ENCODE measurements at regions not wholly inside any gene's neighbourhood (a gene's known extent, or its start where the extent isn't known, plus 50 kb on each side); places are given as distances from the start of the nearest gene placed in this dataset.
"Not testable (repeated sequence)": the region's sequence is repeated elsewhere in the genome, so short reads cannot be mapped to it uniquely, and the experiment has no call there.

GRCh38 chr16:9350119-9350799 lies 258.8 kb downstream of the HAPSTR1 start:
- H3K27me3 Mint-ChIP-seq; CTCF ChIA-PET; H3K27ac ChIP-seq (ENCODE audit: low read depth, low read length); DNase-seq; H3K36me3 Mint-ChIP-seq; H3K4me3 Mint-ChIP-seq; H3K36me3 ChIP-seq (ENCODE audit: control insufficient read depth in 2 of 3, insufficient read depth in 3 of 3, low read length in 3 of 3); H3K4me1 ChIP-seq (ENCODE audit: control insufficient read depth in 2 of 2, insufficient read depth in 2 of 2, low read length in 2 of 2); H3K4me1 Mint-ChIP-seq; H3K27ac Mint-ChIP-seq; POLR2A ChIA-PET; ATAC-seq; intact Hi-C loops (cut with micrococcal nuclease); H3K4me3 ChIP-seq (ENCODE audit: low read length); H3K27me3 ChIP-seq (ENCODE audit: control insufficient read depth in 2 of 2, insufficient read depth in 2 of 2, low read length in 2 of 2): not testable (repeated sequence)
- peaks cover 7 to 26% (median 11%) of the 10 kb centered on the region in 11 donors for H3K9me3 Mint-ChIP-seq
- H3K9me3 ChIP-seq (ENCODE audit: control insufficient read depth in 2 of 3, low read length in 3 of 3), result peaks cover 0 to 11% (median 0%) of the 10 kb centered on the region in 3 experiments

DNA sequence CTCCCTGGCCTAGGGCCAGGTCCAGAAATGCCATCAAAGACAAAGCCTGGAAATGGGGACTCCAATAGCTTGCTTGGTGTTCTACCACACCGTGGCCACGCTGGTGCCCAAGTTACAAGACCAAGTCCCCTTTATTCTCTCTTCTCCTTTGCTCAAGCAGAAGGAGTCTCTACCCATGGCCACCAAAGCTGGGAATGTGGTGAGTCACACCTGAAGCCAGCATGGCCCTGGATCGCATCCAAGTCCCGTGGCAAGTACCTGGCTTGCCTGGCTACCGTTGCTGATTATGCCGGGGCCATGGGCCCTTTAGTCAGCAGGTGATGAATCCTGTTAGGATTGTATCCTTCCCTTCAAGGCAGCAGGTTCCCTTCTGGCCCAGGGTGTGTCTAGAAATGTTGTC lies 260.0 kb downstream of the HAPSTR1 start:
- Histone ChIP-seq H3K27me3 (ENCODE audit: control insufficient read depth in 2 of 2, insufficient read depth in 2 of 2, low read length in 2 of 2) (no peaks in the 10 kb centered on the region), H3K9me3 (ENCODE audit: control insufficient read depth in 2 of 3, low read length in 3 of 3) (peaks cover 0 to 11% (median 0%) of the 10 kb centered on the region in 3 experiments), H3K4me1 (ENCODE audit: control insufficient read depth in 2 of 2, insufficient read depth in 2 of 2, low read length in 2 of 2) (no peaks in the 10 kb centered on the region), H3K4me3 (ENCODE audit: low read length) (no peak overlapping the region), H3K27ac (ENCODE audit: low read depth, low read length) (no peak overlapping the region), H3K36me3 (ENCODE audit: control insufficient read depth in 2 of 3, insufficient read depth in 3 of 3, low read length in 3 of 3) (no peaks in the 10 kb centered on the region)
- no peaks in the 10 kb centered on the region for H3K27me3 Mint-ChIP-seq
- no peak overlapping the region for H3K27ac Mint-ChIP-seq
- DNase-seq (no peak), ATAC-seq (no peak)
- H3K4me1 Mint-ChIP-seq, result no peaks in the 10 kb centered on the region
- H3K36me3 Mint-ChIP-seq, result peaks cover 0 to 4% (median 0%) of the 10 kb centered on the region in 5 donors
- H3K4me3 Mint-ChIP-seq, result no peak overlapping the region
- H3K9me3 Mint-ChIP-seq, result peaks cover 8 to 37% (median 18%) of the 10 kb centered on the region in 11 donors
- intact Hi-C loops (cut with micrococcal nuclease), result no loop called here
- ChIA-PET POLR2A (no interaction called here), CTCF (no interaction called here)

GRCh38 chr16:9351841-9352434 lies 260.5 kb downstream of the HAPSTR1 start:
- Histone ChIP-seq H3K27ac (ENCODE audit: low read depth, low read length) (no peak overlapping the region), H3K4me1 (ENCODE audit: control insufficient read depth in 2 of 2, insufficient read depth in 2 of 2, low read length in 2 of 2) (no peaks in the 10 kb centered on the region), H3K9me3 (ENCODE audit: control insufficient read depth in 2 of 3, low read length in 3 of 3) (peaks cover 0 to 11% (median 0%) of the 10 kb centered on the region in 3 experiments), H3K27me3 (ENCODE audit: control insufficient read depth in 2 of 2, insufficient read depth in 2 of 2, low read length in 2 of 2) (no peaks in the 10 kb centered on the region), H3K36me3 (ENCODE audit: control insufficient read depth in 2 of 3, insufficient read depth in 3 of 3, low read length in 3 of 3) (no peaks in the 10 kb centered on the region), H3K4me3 (ENCODE audit: low read length) (no peak overlapping the region)
- intact Hi-C loops (cut with micrococcal nuclease), result no loop called here
- Mint-ChIP-seq H3K4me1 (no peaks in the 10 kb centered on the region), H3K4me3 (no peak overlapping the region), H3K9me3 (peaks cover 9 to 38% (median 18%) of the 10 kb centered on the region in 11 donors), H3K27me3 (no peaks in the 10 kb centered on the region), H3K36me3 (peaks cover 0 to 4% (median 0%) of the 10 kb centered on the region in 5 donors), H3K27ac (no peak overlapping the region)
- DNase-seq, result no peak
- ChIA-PET CTCF (interaction anchor here (0.7 kb wide), 1 partner anchor 22 kb away, joined by 3 read pairs; no protein-coding TSS in a partner anchor), POLR2A (no interaction called here)
- no peak for ATAC-seq

DNA sequence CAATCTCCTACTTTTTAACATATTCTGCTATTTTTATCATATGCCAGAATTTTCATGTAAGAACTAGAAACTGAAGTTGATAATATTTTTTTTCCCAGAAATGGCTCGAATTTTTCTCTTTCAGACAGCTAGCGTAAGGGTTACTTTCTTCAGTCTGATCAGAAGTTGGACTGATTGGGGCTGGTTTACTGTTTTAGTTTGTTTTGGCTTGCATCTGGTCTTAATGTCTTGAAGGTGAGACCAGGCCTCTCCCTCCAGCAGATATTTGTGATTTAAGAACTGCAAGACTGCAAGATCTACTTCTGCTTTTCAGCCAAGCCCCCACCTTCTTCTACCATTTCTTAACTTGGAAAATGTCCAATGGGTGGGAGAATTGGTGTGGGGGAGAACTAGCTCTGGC lies 266.4 kb downstream of the HAPSTR1 start:
- Histone ChIP-seq H3K4me1 (ENCODE audit: control insufficient read depth in 2 of 2, insufficient read depth in 2 of 2, low read length in 2 of 2) (no peaks in the 10 kb centered on the region), H3K27me3 (ENCODE audit: control insufficient read depth in 2 of 2, insufficient read depth in 2 of 2, low read length in 2 of 2) (no peaks in the 10 kb centered on the region), H3K27ac (ENCODE audit: low read depth, low read length) (no peak overlapping the region), H3K36me3 (ENCODE audit: control insufficient read depth in 2 of 3, insufficient read depth in 3 of 3, low read length in 3 of 3) (no peaks in the 10 kb centered on the region), H3K4me3 (ENCODE audit: low read length) (no peak overlapping the region), H3K9me3 (ENCODE audit: control insufficient read depth in 2 of 3, low read length in 3 of 3) (no peaks in the 10 kb centered on the region)
- intact Hi-C loops (cut with micrococcal nuclease), result no loop called here
- ChIA-PET POLR2A (no interaction called here), CTCF (no interaction called here)
- Mint-ChIP-seq H3K4me3 (no peak overlapping the region), H3K9me3 (peaks cover 7 to 45% (median 17%) of the 10 kb centered on the region in 11 donors), H3K27ac (no peak overlapping the region), H3K27me3 (peaks cover 0 to 8% (median 0%) of the 10 kb centered on the region in 5 donors), H3K36me3 (peaks cover 0 to 4% (median 0%) of the 10 kb centered on the region in 5 donors), H3K4me1 (no peaks in the 10 kb centered on the region)
- ATAC-seq (no peak), DNase-seq (no peak)

DNA sequence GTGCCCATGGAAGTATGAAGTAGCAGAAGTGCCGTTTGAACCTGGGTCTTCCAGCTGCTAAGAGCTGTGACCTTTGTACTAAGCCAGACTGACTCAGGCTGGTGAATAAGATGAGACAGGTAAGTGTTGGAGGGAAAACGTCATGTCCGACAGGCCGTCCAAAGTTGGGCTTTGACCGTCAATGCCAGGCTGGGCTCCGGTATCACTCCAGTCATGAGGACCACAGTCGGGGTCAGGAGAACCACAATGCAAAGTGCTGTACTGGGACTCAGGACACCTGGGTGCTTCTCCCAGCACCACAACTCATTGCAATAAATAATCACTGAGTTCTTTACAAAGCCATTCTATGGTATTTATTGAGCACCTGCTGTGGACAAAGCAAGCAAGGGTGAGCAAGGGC lies 268.6 kb downstream of the HAPSTR1 start:
- no peak overlapping the region for H3K27ac ChIP-seq (ENCODE audit: low read depth, low read length)
- peaks cover 7 to 51% (median 17%) of the 10 kb centered on the region in 11 donors for H3K9me3 Mint-ChIP-seq
- no peaks in the 10 kb centered on the region for H3K4me1 Mint-ChIP-seq
- H3K9me3 ChIP-seq (ENCODE audit: control insufficient read depth in 2 of 3, low read length in 3 of 3), result no peaks in the 10 kb centered on the region
- peaks cover 0 to 4% (median 0%) of the 10 kb centered on the region in 5 donors for H3K36me3 Mint-ChIP-seq
- no peak for ATAC-seq
- ChIA-PET POLR2A (no interaction called here), CTCF (no interaction called here)
- no peak overlapping the region for H3K4me3 ChIP-seq (ENCODE audit: low read length)
- peaks cover 0 to 14% (median 0%) of the 10 kb centered on the region in 5 donors for H3K27me3 Mint-ChIP-seq
- H3K4me3 Mint-ChIP-seq, result no peak overlapping the region
- H3K4me1 ChIP-seq (ENCODE audit: control insufficient read depth in 2 of 2, insufficient read depth in 2 of 2, low read length in 2 of 2), result no peaks in the 10 kb centered on the region
- H3K27me3 ChIP-seq (ENCODE audit: control insufficient read depth in 2 of 2, insufficient read depth in 2 of 2, low read length in 2 of 2), result no peaks in the 10 kb centered on the region
- no peak for DNase-seq
- no peaks in the 10 kb centered on the region for H3K36me3 ChIP-seq (ENCODE audit: control insufficient read depth in 2 of 3, insufficient read depth in 3 of 3, low read length in 3 of 3)
- intact Hi-C loops (cut with micrococcal nuclease), result no loop called here
- no peak overlapping the region for H3K27ac Mint-ChIP-seq

DNA sequence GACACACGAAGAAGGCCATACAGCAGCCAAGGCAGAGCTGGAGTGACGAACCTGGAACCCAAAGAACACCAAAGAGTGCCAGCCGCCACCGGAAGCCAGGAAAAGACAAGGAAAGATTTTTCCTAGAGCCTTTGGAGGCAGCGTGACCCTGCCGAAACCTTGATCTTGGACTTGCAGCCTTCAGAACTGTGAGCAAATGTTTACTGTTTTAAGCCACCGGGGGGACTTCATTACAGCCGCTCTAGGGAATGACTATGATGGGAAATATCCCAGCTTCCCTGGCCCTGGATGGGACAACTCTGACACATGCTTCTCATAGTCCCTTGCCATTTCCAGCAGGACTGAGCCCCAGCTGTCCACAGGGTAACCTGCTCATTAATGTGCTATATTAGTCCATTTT lies 270.6 kb downstream of the HAPSTR1 start:
- no peaks in the 10 kb centered on the region for H3K36me3 ChIP-seq (ENCODE audit: control insufficient read depth in 2 of 3, insufficient read depth in 3 of 3, low read length in 3 of 3)
- H3K4me3 Mint-ChIP-seq, result no peak overlapping the region
- no peak overlapping the region for H3K4me3 ChIP-seq (ENCODE audit: low read length)
- H3K27ac Mint-ChIP-seq, result no peak overlapping the region
- H3K27me3 Mint-ChIP-seq, result peaks cover 0 to 14% (median 0%) of the 10 kb centered on the region in 5 donors
- no peaks in the 10 kb centered on the region for H3K4me1 Mint-ChIP-seq
- no peak for DNase-seq
- ChIA-PET POLR2A (no interaction called here), CTCF (no interaction called here)
- H3K9me3 ChIP-seq (ENCODE audit: control insufficient read depth in 2 of 3, low read length in 3 of 3), result no peaks in the 10 kb centered on the region
- H3K9me3 Mint-ChIP-seq, result peaks cover 4 to 37% (median 13%) of the 10 kb centered on the region in 11 donors
- intact Hi-C loops (cut with micrococcal nuclease), result no loop called here
- H3K27me3 ChIP-seq (ENCODE audit: control insufficient read depth in 2 of 2, insufficient read depth in 2 of 2, low read length in 2 of 2), result no peaks in the 10 kb centered on the region
- H3K4me1 ChIP-seq (ENCODE audit: control insufficient read depth in 2 of 2, insufficient read depth in 2 of 2, low read length in 2 of 2), result no peaks in the 10 kb centered on the region
- peaks cover 0 to 4% (median 0%) of the 10 kb centered on the region in 5 donors for H3K36me3 Mint-ChIP-seq
- ATAC-seq, result no peak
- no peak overlapping the region for H3K27ac ChIP-seq (ENCODE audit: low read depth, low read length)

GRCh38 chr16:9362604-9363003 lies 271.2 kb downstream of the HAPSTR1 start:
- Histone ChIP-seq H3K27ac (ENCODE audit: low read depth, low read length) (no peak overlapping the region), H3K9me3 (ENCODE audit: control insufficient read depth in 2 of 3, low read length in 3 of 3) (no peaks in the 10 kb centered on the region), H3K27me3 (ENCODE audit: control insufficient read depth in 2 of 2, insufficient read depth in 2 of 2, low read length in 2 of 2) (no peaks in the 10 kb centered on the region), H3K4me1 (ENCODE audit: control insufficient read depth in 2 of 2, insufficient read depth in 2 of 2, low read length in 2 of 2) (no peaks in the 10 kb centered on the region), H3K4me3 (ENCODE audit: low read length) (no peak overlapping the region), H3K36me3 (ENCODE audit: control insufficient read depth in 2 of 3, insufficient read depth in 3 of 3, low read length in 3 of 3) (no peaks in the 10 kb centered on the region)
- Mint-ChIP-seq H3K27me3 (peaks cover 0 to 14% (median 0%) of the 10 kb centered on the region in 5 donors), H3K36me3 (no peaks in the 10 kb centered on the region), H3K9me3 (peaks cover 2 to 32% (median 7%) of the 10 kb centered on the region in 11 donors), H3K4me3 (no peak overlapping the region), H3K4me1 (no peaks in the 10 kb centered on the region), H3K27ac (no peak overlapping the region)
- ChIA-PET POLR2A (no interaction called here), CTCF (no interaction called here)
- intact Hi-C loops (cut with micrococcal nuclease), result no loop called here
- no peak for DNase-seq
- no peak for ATAC-seq
